Gastrocnemius medialis (tissue), 4 donors: ENCODE measurements at regions not wholly inside any gene's neighbourhood (a gene's known extent, or its start where the extent isn't known, plus 50 kb on each side); places are given as distances from the start of the nearest gene placed in this dataset.

Source experiments
- POLR2A ChIP-seq, 2 donors: fragments of 450-650 bp; IDR thresholded peaks; one replicate each; pipeline ENCODE4 v1.6.1; 2017; ENCODE audit warnings: antibody characterized with exemption in 2 of 2, mild to moderate bottlenecking in 2 of 2, moderate library complexity in 2 of 2
- TF ChIP-seq, protein P1 (sequence below), 5 experiments: fragments of 450-650 bp in 3 of 5; fragments of 200-600 bp in 2 of 5; sonication (generic) in 2 of 5; IDR thresholded peaks in 4 of 5; conservative IDR thresholded peaks in 1 of 5; 1 replicate in 4 of 5; 2 replicates in 1 of 5; pipeline ENCODE4 v1.5.1; 2016 to 2019; ENCODE audit warnings: antibody characterized with exemption in 5 of 5, mild to moderate bottlenecking in 3 of 5, moderate library complexity in 3 of 5

DNA sequence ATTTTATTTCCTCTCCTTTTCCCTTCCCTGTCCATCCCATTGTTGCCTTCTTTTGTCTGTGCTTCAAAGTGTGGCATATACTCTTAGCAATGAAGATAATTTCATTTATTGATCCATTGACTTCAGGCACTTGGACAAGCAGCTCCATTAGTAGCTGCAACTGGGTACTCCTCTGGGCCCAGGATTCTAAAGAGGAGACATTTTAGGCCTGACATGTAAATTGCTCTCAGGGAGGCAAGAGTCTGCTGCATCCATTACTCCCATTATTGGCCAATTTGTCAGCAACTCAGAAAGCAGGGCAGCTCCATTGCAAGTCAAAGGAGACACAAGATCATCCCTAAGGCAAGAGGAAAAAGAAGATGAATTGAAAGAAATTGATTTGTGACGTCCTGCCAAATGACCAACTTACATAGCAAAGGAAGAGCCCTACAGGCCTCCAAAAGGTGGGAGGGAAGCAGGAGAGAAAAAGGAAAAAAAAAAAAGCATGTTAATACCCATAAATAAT is 1094.1 kb upstream of the FLRT2 start:
- TF ChIP-seq, protein P1, sequence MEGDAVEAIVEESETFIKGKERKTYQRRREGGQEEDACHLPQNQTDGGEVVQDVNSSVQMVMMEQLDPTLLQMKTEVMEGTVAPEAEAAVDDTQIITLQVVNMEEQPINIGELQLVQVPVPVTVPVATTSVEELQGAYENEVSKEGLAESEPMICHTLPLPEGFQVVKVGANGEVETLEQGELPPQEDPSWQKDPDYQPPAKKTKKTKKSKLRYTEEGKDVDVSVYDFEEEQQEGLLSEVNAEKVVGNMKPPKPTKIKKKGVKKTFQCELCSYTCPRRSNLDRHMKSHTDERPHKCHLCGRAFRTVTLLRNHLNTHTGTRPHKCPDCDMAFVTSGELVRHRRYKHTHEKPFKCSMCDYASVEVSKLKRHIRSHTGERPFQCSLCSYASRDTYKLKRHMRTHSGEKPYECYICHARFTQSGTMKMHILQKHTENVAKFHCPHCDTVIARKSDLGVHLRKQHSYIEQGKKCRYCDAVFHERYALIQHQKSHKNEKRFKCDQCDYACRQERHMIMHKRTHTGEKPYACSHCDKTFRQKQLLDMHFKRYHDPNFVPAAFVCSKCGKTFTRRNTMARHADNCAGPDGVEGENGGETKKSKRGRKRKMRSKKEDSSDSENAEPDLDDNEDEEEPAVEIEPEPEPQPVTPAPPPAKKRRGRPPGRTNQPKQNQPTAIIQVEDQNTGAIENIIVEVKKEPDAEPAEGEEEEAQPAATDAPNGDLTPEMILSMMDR (IDR thresholded peaks at IDR 0.05 in 4 of 5, conservative IDR thresholded peaks at IDR 0.05 in 1 of 5), result no peak
- TF ChIP-seq POLR2A (IDR thresholded peaks at IDR 0.05), result no peak
